Activated naive CD8-positive, alpha-beta T cell treated with anti-CD3 and anti-CD28 coated beads, Interleukin-2, amount 50 U/mL, for 16 hours (primary cell): ENCODE measurements at regions not wholly inside any gene's neighbourhood (a gene's known extent, or its start where the extent isn't known, plus 50 kb on each side); places are given as distances from the start of the nearest gene placed in this dataset.
"Not testable (repeated sequence)": the region's sequence is repeated elsewhere in the genome, so short reads cannot be mapped to it uniquely, and the experiment has no call there.

ENCODE experiments used
- DNase-seq: peaks from one replicate; pipeline ENCODE4 v3.0.0-alpha.2; 2020; ENCODE audit warnings: low read depth, low spot score

- no peak for DNase-seq
These were observed 82.7 kb upstream of the PCDH8 start for GRCh38 chr13:52931131-52931530.

- no peak for DNase-seq
These were observed 81.4 kb upstream of the PCDH8 start for GRCh38 chr13:52929846-52930245.

GRCh38 chr13:52926971-52927370, 78.5 kb upstream of the PCDH8 start:
- DNase-seq, result no peak

GRCh38 chr13:52925775-52926285, 77.4 kb upstream of the PCDH8 start:
- no peak for DNase-seq

- DNase-seq, result no peak
These were observed 76.8 kb upstream of the PCDH8 start for GRCh38 chr13:52925251-52925650.

DNA sequence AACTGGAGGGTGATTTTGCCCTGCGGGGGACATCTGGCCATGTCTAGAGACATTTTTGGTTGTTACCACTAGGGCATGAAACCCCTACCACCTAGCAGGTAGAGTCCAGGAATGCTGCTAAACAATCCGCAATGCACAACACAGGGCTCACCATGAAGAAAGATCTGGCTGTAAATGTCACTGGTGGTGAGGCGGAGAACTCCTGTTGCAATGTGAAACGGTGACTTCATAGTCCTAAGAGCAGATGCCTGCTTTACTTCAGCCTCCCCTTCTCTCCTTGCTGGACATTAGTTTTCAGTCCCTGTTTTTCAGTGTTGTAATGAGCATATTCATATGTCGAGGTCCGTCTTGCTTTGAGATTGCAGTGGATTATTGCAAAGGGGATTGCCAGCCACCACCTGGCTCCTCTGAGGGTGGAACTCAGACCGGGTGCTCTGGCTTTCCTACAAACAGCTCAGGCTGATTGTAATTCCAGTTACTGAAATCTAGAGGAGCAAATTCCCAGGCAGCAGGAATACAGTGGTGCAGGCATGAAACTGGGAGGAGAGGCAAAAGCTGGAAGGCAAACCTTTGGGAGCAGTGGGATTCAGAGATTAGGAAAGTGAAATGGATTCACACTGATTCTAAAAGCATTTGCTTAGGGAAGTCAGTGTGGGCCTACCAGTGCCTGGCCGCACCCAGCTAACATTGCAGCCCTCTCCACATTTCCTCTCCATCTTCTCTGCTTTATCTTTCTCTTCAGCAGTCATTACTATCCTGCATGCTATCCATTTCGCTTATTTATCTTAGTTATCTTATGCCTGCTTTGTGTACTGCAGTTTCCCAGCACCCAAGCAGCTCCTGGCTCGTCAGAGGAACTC, 76.1 kb upstream of the PCDH8 start:
- DNase-seq, result no peak

- DNase-seq, result no peak
These were observed 74.5 kb upstream of the PCDH8 start for GRCh38 chr13:52922961-52923360.

GRCh38 chr13:52921194-52921593, 72.8 kb upstream of the PCDH8 start:
- DNase-seq, result no peak

DNA sequence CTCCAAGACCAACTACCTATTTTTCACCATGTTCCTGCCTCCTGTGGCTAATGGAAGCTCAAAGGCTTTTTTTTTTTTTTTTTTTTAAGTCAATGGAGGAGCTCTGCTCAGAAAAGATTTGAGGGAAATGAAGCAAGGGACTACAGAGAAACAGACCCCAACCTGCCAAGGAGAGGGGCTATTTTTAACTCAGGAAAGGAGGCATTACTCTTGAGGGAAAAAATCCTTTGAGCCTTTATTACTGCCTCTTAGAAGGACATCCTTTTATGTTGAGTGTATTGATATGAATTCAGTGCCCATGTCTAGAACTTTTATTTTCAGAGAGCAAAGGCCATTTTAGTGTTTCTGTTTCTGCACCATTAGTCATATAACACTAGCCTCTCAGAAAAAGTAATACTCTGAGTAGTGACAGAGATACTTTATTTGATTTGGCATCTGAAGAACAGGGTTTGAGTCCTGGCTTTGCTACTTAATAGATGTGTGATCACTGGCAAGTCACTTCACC, 68.1 kb upstream of the PCDH8 start:
- no peak for DNase-seq

DNA sequence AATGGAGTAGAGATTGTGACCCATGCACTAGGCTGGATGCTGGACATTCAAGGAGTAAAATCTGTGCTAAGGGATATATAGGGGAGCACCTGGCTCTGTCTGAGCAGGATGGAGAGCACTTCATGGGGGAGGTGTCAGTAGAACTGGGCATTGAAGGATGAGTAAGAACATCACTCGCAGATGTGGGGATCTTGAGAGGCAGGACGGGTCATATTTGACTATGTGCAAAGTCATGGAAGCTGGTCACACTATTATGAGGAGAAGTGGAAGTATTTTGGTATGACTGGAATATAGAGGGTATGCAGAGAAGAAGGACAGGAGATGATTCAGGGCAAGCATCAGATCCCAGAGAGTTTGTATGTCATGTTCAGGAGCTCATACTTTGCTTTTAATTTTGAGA, 62.9 kb upstream of the PCDH8 start:
- DNase-seq, result no peak

DNA sequence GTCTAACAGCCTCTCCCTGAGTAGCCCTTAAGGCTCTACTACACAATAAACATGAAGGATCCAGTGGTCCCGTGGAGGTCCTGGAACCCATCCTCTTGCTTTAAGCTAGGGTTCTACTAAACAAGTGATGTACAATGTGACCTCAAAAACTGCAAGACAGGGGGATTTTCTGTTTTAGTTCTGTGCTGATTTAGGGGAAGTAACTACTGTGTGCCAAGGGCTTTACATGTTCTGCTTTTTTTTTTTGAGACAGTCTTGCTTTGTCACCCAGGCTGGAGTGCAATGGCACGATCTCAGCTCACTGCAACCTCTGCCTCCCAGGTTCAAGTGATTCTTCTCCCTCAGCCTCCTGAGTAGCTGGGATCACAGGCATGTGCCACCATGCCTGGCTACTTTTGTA, 61.9 kb upstream of the PCDH8 start:
- DNase-seq, result not testable (repeated sequence)

GRCh38 chr13:52906122-52906903, 57.9 kb upstream of the PCDH8 start:
- no peak for DNase-seq

GRCh38 chr13:52905701-52906100, 57.3 kb upstream of the PCDH8 start:
- DNase-seq, result no peak

- no peak for DNase-seq
These were observed 54.9 kb upstream of the PCDH8 start for GRCh38 chr13:52903320-52903719.

- DNase-seq, result no peak
These were observed 50.8 kb upstream of the PCDH8 start for GRCh38 chr13:52899206-52899605.
